Prostate gland (tissue), 2 donors: ENCODE measurements at regions not wholly inside any gene's neighbourhood (a gene's known extent, or its start where the extent isn't known, plus 50 kb on each side); places are given as distances from the start of the nearest gene placed in this dataset.

Experiments
- DNase-seq: peaks from one replicate; pipeline ENCODE4 v3.0.0-alpha.2; 2019; ENCODE audit warnings: low spot score
- H3K27ac ChIP-seq, 2 donors: fragments of 200-600 bp; sonication (generic); 2 replicates each; pipeline ENCODE4 v1.5.1; 2017 to 2019
- H3K27me3 ChIP-seq: fragments of 200-600 bp; sonication (generic); replicated peaks from 2 replicates; pipeline ENCODE4 v1.5.1; 2019; ENCODE audit not compliant: insufficient read depth
- H3K36me3 ChIP-seq, 2 donors: fragments of 200-600 bp; sonication (generic); 1 replicate in 1 of 2; 2 replicates in 1 of 2; pipeline versions ENCODE4 v1.5.1 to v1.8.1; 2017 to 2019
- H3K4me1 ChIP-seq: fragments of 200-600 bp; sonication (generic); replicated peaks from 2 replicates; pipeline ENCODE4 v1.5.1; 2019
- H3K4me3 ChIP-seq, 2 donors: fragments of 200-600 bp; sonication (generic); 2 replicates each; pipeline ENCODE4 v1.5.1; 2017 to 2019
- H3K9me3 ChIP-seq: fragments of 200-600 bp; sonication (generic); 2 replicates; pipeline ENCODE4 v1.5.1; 2017
- POLR2A ChIP-seq: fragments of 450-650 bp; IDR thresholded peaks from one replicate; pipeline ENCODE4 v1.6.1; 2016; ENCODE audit warnings: antibody characterized with exemption, mild to moderate bottlenecking
- POLR2AphosphoS5 ChIP-seq: sonication (generic); formaldehyde crosslinking; IDR thresholded peaks from one replicate; pipeline ENCODE4 v1.6.1; 2017; ENCODE audit warnings: antibody characterized with exemption
- WGBS: methylation state at CpG from one replicate; pipeline ENCODE4 v1.1.5; 2018; 5-methylcytosine and 5-hydroxymethylcytosine counted together
- intact Hi-C: fragments of 100-400 bp; cut with DNase I; formaldehyde crosslinking; loops from one replicate; pipeline ENCODE4 v1.14.2; 2022
- TF ChIP-seq, protein P1 (sequence below), 4 experiments: fragments of 200-600 bp in 2 of 4; fragments of 450-650 bp in 2 of 4; sonication (generic) in 2 of 4; IDR thresholded peaks; 1 replicate in 3 of 4; 2 replicates in 1 of 4; pipeline ENCODE4 v1.5.1; 2016 to 2019; ENCODE audit warnings: antibody characterized with exemption in 4 of 4, mild to moderate bottlenecking in 2 of 4, moderate library complexity in 2 of 4

DNA sequence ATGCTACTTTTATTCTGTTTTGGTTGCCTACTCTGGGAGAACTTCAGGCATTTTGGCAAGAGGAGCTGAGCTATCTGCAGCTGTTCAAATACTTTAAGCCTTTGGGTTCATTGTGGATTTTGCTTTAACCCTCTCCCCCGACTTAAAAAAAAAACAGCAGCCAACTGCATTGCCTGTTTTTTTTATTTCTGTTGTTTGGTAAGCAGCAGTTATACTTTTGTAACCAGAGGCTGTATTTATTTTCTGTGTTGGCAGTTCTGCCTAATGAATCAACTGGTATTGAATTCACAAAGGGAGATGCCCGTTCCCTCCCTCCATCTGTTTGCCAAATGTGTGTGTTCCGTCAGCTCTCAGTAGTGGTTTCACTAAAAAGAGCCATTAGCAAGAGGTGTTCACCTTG, 484.0 kb downstream of the UTRN start:
- no peaks in the 10 kb centered on the region for H3K9me3 ChIP-seq
- intact Hi-C loops: no loop called here
- H3K4me1 ChIP-seq: no peaks in the 10 kb centered on the region
- H3K36me3 ChIP-seq: peaks cover 0 to 3% of the 10 kb centered on the region in 2 donors
- H3K27me3 ChIP-seq: no peaks in the 10 kb centered on the region
- H3K27ac ChIP-seq: no peak overlapping the region
- no peak overlapping the region for H3K4me3 ChIP-seq
- DNase-seq: no peak
- 37% methylated on average over 3 of the region's 3 CpGs for WGBS
- TF ChIP-seq, protein P1, sequence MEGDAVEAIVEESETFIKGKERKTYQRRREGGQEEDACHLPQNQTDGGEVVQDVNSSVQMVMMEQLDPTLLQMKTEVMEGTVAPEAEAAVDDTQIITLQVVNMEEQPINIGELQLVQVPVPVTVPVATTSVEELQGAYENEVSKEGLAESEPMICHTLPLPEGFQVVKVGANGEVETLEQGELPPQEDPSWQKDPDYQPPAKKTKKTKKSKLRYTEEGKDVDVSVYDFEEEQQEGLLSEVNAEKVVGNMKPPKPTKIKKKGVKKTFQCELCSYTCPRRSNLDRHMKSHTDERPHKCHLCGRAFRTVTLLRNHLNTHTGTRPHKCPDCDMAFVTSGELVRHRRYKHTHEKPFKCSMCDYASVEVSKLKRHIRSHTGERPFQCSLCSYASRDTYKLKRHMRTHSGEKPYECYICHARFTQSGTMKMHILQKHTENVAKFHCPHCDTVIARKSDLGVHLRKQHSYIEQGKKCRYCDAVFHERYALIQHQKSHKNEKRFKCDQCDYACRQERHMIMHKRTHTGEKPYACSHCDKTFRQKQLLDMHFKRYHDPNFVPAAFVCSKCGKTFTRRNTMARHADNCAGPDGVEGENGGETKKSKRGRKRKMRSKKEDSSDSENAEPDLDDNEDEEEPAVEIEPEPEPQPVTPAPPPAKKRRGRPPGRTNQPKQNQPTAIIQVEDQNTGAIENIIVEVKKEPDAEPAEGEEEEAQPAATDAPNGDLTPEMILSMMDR (IDR thresholded peaks at IDR 0.05): no peak
- TF ChIP-seq POLR2A (no peak), POLR2AphosphoS5 (no peak)

GRCh38 chr6:144776031-144776819, 491.1 kb downstream of the UTRN start:
- WGBS: 60% methylated on average over 6 of the region's 6 CpGs
- Histone ChIP-seq H3K27ac (no peak overlapping the region), H3K4me3 (no peak overlapping the region), H3K27me3 (no peaks in the 10 kb centered on the region), H3K36me3 (peaks cover 0 to 3% of the 10 kb centered on the region in 2 donors), H3K9me3 (no peaks in the 10 kb centered on the region), H3K4me1 (no peaks in the 10 kb centered on the region)
- no peak for DNase-seq
- no peak for TF ChIP-seq POLR2AphosphoS5
- no peak for TF ChIP-seq POLR2A
- TF ChIP-seq, protein P1 (IDR thresholded peaks at IDR 0.05): no peak
- intact Hi-C loops: no loop called here

- intact Hi-C loops: no loop called here
- Histone ChIP-seq H3K9me3 (no peaks in the 10 kb centered on the region), H3K27ac (no peak overlapping the region), H3K27me3 (no peaks in the 10 kb centered on the region), H3K4me3 (no peak overlapping the region), H3K4me1 (no peaks in the 10 kb centered on the region), H3K36me3 (peaks cover 0 to 3% of the 10 kb centered on the region in 2 donors)
- TF ChIP-seq, protein P1 (IDR thresholded peaks at IDR 0.05): no peak
- no peak for DNase-seq
These were observed 492.1 kb downstream of the UTRN start for GRCh38 chr6:144777249-144777648.

- Histone ChIP-seq H3K4me3 (no peak overlapping the region), H3K4me1 (no peaks in the 10 kb centered on the region), H3K36me3 (no peaks in the 10 kb centered on the region), H3K27ac (no peak overlapping the region), H3K27me3 (no peaks in the 10 kb centered on the region), H3K9me3 (no peaks in the 10 kb centered on the region)
- intact Hi-C loops: no loop called here
- DNase-seq: no peak
- TF ChIP-seq POLR2AphosphoS5: no peak
- TF ChIP-seq, protein P1 (IDR thresholded peaks at IDR 0.05): no peak
- no peak for TF ChIP-seq POLR2A
- 98% methylated on average over 2 of the region's 2 CpGs for WGBS
These were observed 492.9 kb downstream of the UTRN start for GRCh38 chr6:144778056-144778455.

DNA sequence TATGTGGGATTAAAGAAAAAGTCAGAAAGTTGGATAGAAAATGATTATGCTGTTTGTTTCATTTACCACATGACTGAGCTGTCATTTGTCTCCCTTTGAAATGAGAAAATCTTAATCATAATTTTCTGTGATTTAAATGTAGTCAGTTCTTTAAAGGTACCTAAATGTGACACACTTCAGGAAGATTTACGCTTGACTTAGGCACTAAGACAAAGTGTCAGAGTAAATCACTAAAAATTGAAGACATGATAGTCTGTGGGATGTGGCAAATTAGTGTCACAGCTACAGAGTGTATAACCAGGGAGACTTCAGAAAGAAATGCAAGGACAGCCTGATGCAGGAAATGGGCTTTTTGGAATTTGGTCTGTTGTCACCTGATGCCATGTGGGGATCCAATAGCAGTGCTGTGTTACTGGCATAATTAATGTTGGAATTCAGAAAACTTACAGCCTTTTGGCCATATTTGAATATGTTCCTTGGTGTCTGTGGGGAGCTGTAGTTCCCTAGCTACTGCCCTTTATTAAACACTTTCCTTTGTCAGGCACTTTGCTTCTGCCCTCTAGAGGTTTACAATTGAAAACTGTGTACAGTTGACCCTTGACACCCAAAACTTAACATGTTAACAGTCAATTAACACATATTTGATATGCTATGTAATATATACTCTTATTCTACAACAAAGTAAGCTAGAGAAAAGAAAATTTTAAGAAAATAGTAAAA, 493.8 kb downstream of the UTRN start:
- WGBS: 97% methylated on average over 1 of the region's 1 CpG

More for the DNA sequence above, 493.8 kb downstream of the UTRN start:
- Histone ChIP-seq H3K4me1 (no peaks in the 10 kb centered on the region), H3K36me3 (no peaks in the 10 kb centered on the region), H3K27me3 (no peaks in the 10 kb centered on the region), H3K9me3 (no peaks in the 10 kb centered on the region), H3K27ac (no peak overlapping the region), H3K4me3 (no peak overlapping the region)
- TF ChIP-seq POLR2A (no peak), POLR2AphosphoS5 (no peak)
- no peak for DNase-seq
- intact Hi-C loops: no loop called here
